Smooth muscle cell (in vitro differentiated cells): ENCODE measurements at regions not wholly inside any gene's neighbourhood (a gene's known extent, or its start where the extent isn't known, plus 50 kb on each side); places are given as distances from the start of the nearest gene placed in this dataset.
"Not testable (repeated sequence)": the region's sequence is repeated elsewhere in the genome, so short reads cannot be mapped to it uniquely, and the experiment has no call there.

ENCODE experiments used
- DNase-seq: peaks from one replicate; lab custom pipeline; 2025; ENCODE audit not compliant: unreplicated experiment; lab: John Stamatoyannopoulos, UW
- H2AFZ ChIP-seq: fragments of 200-600 bp; sonication (generic); 2 replicates; pipeline ENCODE4 v1.6.0; 2016; ENCODE audit warnings: antibody characterized with exemption, low read depth, mild to moderate bottlenecking
- H3F3A ChIP-seq: fragments of 200-600 bp; sonication (generic); 2 replicates; pipeline ENCODE4 v1.6.0; 2017; ENCODE audit warnings: antibody characterized with exemption, low read depth
- H3K27ac ChIP-seq: fragments of 200-600 bp; sonication (generic); 2 replicates; pipeline ENCODE4 v1.5.1; 2016; ENCODE audit warnings: low read depth, mild to moderate bottlenecking
- H3K27me3 ChIP-seq: fragments of 200-600 bp; sonication (generic); 2 replicates; pipeline ENCODE4 v1.6.1; 2016; ENCODE audit warnings: low read depth, mild to moderate bottlenecking
- H3K36me3 ChIP-seq: fragments of 200-600 bp; sonication (generic); 2 replicates; pipeline ENCODE4 v1.5.1; 2016; ENCODE audit warnings: low read depth
- H3K4me1 ChIP-seq: fragments of 200-600 bp; sonication (generic); 2 replicates; pipeline ENCODE4 v1.5.1; 2016; ENCODE audit warnings: low read depth
- H3K4me2 ChIP-seq: fragments of 200-600 bp; sonication (generic); 2 replicates; pipeline ENCODE4 v1.6.0; 2016; ENCODE audit warnings: mild to moderate bottlenecking
- H3K4me3 ChIP-seq: fragments of 200-600 bp; sonication (generic); 2 replicates; pipeline ENCODE4 v1.5.1; 2016; ENCODE audit warnings: mild to moderate bottlenecking
- H3K79me2 ChIP-seq: fragments of 200-600 bp; sonication (generic); 2 replicates; pipeline ENCODE4 v1.6.0; 2016; ENCODE audit warnings: low read depth, mild to moderate bottlenecking
- H3K9ac ChIP-seq: fragments of 200-600 bp; sonication (generic); 2 replicates; pipeline ENCODE4 v1.6.0; 2016; ENCODE audit warnings: low read depth
- H3K9me3 ChIP-seq: fragments of 200-600 bp; sonication (generic); replicated peaks from 2 replicates; pipeline ENCODE4 v1.5.1; 2016; ENCODE audit warnings: low read depth
- H4K20me1 ChIP-seq: fragments of 200-600 bp; sonication (generic); 2 replicates; pipeline ENCODE4 v1.6.0; 2016; ENCODE audit warnings: low read depth
- WGBS: methylation state at CpG from one replicate; pipeline ENCODE4 v1.1.7; 2016; ENCODE audit warnings: low lambda C conversion rate; 5-methylcytosine and 5-hydroxymethylcytosine counted together
- TF ChIP-seq, protein P1 (sequence below): fragments of 200-600 bp; sonication (generic); IDR thresholded peaks from 2 replicates; pipeline ENCODE4 v1.5.1; 2017; ENCODE audit warnings: borderline replicate concordance, mild to moderate bottlenecking, antibody characterized with exemption; ENCODE audit not compliant: insufficient read depth, poor library complexity, severe bottlenecking

DNA sequence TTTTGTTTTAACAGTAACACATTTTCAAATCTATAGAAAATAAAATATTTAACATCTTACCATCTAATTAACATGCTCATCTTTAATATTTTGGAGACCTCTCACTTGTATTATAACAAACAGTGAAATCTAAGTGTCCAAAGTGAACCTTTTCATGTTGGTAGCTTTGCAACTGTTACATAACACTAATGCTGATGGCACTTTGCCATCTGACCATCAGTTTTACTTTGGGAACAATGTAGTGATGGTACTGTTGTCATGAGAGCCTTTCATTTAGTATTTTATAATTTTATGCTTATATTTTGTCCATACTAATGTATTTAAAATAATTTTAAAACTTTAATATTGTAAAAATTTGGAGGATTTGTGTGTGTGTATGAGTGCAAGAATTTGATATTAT, 1017.0 kb upstream of the KCND2 start:
- Histone ChIP-seq H3K79me2 (no peaks in the 10 kb centered on the region), H3K4me1 (no peaks in the 10 kb centered on the region), H2AFZ (no peak overlapping the region), H3F3A (no peaks in the 10 kb centered on the region), H3K9me3 (no peaks in the 10 kb centered on the region), H3K27ac (no peak overlapping the region), H3K27me3 (no peaks in the 10 kb centered on the region), H3K36me3 (no peaks in the 10 kb centered on the region), H3K4me3 (no peak overlapping the region), H3K4me2 (no peak overlapping the region), H4K20me1 (no peaks in the 10 kb centered on the region), H3K9ac (no peak overlapping the region)
- TF ChIP-seq, protein P1, sequence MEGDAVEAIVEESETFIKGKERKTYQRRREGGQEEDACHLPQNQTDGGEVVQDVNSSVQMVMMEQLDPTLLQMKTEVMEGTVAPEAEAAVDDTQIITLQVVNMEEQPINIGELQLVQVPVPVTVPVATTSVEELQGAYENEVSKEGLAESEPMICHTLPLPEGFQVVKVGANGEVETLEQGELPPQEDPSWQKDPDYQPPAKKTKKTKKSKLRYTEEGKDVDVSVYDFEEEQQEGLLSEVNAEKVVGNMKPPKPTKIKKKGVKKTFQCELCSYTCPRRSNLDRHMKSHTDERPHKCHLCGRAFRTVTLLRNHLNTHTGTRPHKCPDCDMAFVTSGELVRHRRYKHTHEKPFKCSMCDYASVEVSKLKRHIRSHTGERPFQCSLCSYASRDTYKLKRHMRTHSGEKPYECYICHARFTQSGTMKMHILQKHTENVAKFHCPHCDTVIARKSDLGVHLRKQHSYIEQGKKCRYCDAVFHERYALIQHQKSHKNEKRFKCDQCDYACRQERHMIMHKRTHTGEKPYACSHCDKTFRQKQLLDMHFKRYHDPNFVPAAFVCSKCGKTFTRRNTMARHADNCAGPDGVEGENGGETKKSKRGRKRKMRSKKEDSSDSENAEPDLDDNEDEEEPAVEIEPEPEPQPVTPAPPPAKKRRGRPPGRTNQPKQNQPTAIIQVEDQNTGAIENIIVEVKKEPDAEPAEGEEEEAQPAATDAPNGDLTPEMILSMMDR: no peak
- no peak for DNase-seq

DNA sequence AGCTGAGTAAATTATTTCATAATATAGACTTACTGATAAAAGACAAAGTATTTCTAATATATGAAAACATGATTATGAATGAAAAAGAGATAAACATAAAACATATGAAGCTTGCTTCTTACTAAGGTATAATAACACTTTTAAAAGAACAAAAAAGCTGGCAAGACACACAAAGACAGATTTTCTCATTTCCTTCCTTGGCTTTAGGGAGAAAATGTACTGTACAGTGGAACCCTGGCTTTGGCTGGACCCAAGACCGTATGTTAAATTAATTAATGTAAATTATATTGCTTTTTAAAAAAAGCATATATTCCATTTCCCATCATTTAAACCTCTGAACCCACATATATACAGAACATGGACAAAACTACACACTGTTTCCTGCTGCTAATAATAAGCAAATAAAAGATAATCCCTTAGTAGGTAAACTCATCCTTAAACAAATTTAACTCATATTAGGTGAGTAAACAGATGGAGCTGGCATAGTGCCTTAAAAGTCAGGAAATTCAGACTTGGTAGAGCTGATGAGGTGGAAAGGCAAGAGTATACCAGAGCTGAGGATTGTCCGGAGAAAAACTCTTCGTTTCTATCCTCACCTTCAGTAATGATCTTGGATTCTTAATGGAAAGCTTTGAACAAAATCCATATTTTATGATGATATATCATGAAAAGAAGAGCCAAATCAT, 1016.4 kb upstream of the KCND2 start:
- no peak for DNase-seq
- H3K4me2 ChIP-seq: no peak overlapping the region
- no peaks in the 10 kb centered on the region for H3K79me2 ChIP-seq
- no peak overlapping the region for H3K9ac ChIP-seq
- no peaks in the 10 kb centered on the region for H3K4me1 ChIP-seq
- H4K20me1 ChIP-seq: no peaks in the 10 kb centered on the region
- no peak overlapping the region for H3K4me3 ChIP-seq
- H3K36me3 ChIP-seq: no peaks in the 10 kb centered on the region
- H3K27me3 ChIP-seq: no peaks in the 10 kb centered on the region
- no peaks in the 10 kb centered on the region for H3F3A ChIP-seq
- no peak overlapping the region for H2AFZ ChIP-seq
- TF ChIP-seq, protein P1: no peak
- no peak overlapping the region for H3K27ac ChIP-seq
- 92% methylated on average over 3 of the region's 3 CpGs for WGBS
- no peaks in the 10 kb centered on the region for H3K9me3 ChIP-seq

GRCh38 chr7:119266790-119267189, 1006.2 kb upstream of the KCND2 start:
- H4K20me1 ChIP-seq, H3K9ac ChIP-seq, H3K4me3 ChIP-seq, H3K79me2 ChIP-seq, DNase-seq, H3F3A ChIP-seq, H3K27ac ChIP-seq, H2AFZ ChIP-seq, H3K9me3 ChIP-seq, H3K36me3 ChIP-seq, H3K27me3 ChIP-seq, H3K4me2 ChIP-seq, H3K4me1 ChIP-seq: not testable (repeated sequence)
- 87% methylated on average over 2 of the region's 2 CpGs for WGBS

- peak overlapping the region; percentile 43 for H2AFZ ChIP-seq
- H3K4me3 ChIP-seq: no peak overlapping the region
- no peak overlapping the region for H3K9ac ChIP-seq
- no peak overlapping the region for H3K27ac ChIP-seq
- no peak overlapping the region for H3K4me2 ChIP-seq
- WGBS: 18% methylated on average over 7 of the region's 7 CpGs
- no peaks in the 10 kb centered on the region for H3K27me3 ChIP-seq
- H4K20me1 ChIP-seq: no peaks in the 10 kb centered on the region
- TF ChIP-seq, protein P1: peak; percentile 92
- no peaks in the 10 kb centered on the region for H3K4me1 ChIP-seq
- DNase-seq: no peak
- H3K36me3 ChIP-seq: no peaks in the 10 kb centered on the region
- no peaks in the 10 kb centered on the region for H3K9me3 ChIP-seq
- no peaks in the 10 kb centered on the region for H3K79me2 ChIP-seq
- H3F3A ChIP-seq: no peaks in the 10 kb centered on the region
Observed at GRCh38 chr7:119270045-119270464, 1002.9 kb upstream of the KCND2 start.
